Peyer's patch (tissue), 4 donors: ENCODE measurements at regions not wholly inside any gene's neighbourhood (a gene's known extent, or its start where the extent isn't known, plus 50 kb on each side); places are given as distances from the start of the nearest gene placed in this dataset.
"Not testable (repeated sequence)": the region's sequence is repeated elsewhere in the genome, so short reads cannot be mapped to it uniquely, and the experiment has no call there.

Experiments
- DNase-seq, 3 donors: peaks; one replicate each; pipeline ENCODE4 v3.0.0-alpha.2; 2017 to 2019
- H3K27ac ChIP-seq, 4 donors: fragments of 200-600 bp; sonication (generic); one replicate each; pipeline ENCODE4 v1.5.1; 2016 to 2019
- H3K27me3 ChIP-seq, 2 donors: fragments of 200-600 bp; sonication (generic); one replicate each; pipeline ENCODE4 v1.5.1; 2019
- H3K36me3 ChIP-seq, 3 donors: fragments of 200-600 bp; sonication (generic); one replicate each; pipeline ENCODE4 v1.5.1; 2016 to 2019
- H3K4me1 ChIP-seq, 4 donors: fragments of 200-600 bp; sonication (generic); one replicate each; pipeline ENCODE4 v1.5.1; 2016 to 2019
- H3K4me3 ChIP-seq, 4 donors: fragments of 200-600 bp; sonication (generic); 1 replicate in 3 of 4; 2 replicates in 1 of 4; pipeline ENCODE4 v1.5.1; 2016 to 2019; ENCODE audit warnings: mild to moderate bottlenecking in 1 of 4
- H3K9me3 ChIP-seq, 4 donors: fragments of 200-600 bp; sonication (generic); one replicate each; pipeline ENCODE4 v1.5.1; 2016 to 2019; ENCODE audit warnings: mild to moderate bottlenecking in 1 of 4
- POLR2A ChIP-seq, 2 donors: fragments of 450-650 bp; IDR thresholded peaks; one replicate each; pipeline ENCODE4 v1.5.1; 2017; ENCODE audit warnings: antibody characterized with exemption in 2 of 2, mild to moderate bottlenecking in 2 of 2, moderate library complexity in 2 of 2
- TF ChIP-seq, protein P1 (sequence below), 6 experiments: fragments of 450-650 bp in 4 of 6; fragments of 200-600 bp in 2 of 6; sonication (generic) in 1 of 6; IDR thresholded peaks; one replicate each; pipeline ENCODE4 v1.5.1; 2017 to 2019; ENCODE audit warnings: antibody characterized with exemption in 6 of 6, mild to moderate bottlenecking in 3 of 6, moderate library complexity in 1 of 6

DNA sequence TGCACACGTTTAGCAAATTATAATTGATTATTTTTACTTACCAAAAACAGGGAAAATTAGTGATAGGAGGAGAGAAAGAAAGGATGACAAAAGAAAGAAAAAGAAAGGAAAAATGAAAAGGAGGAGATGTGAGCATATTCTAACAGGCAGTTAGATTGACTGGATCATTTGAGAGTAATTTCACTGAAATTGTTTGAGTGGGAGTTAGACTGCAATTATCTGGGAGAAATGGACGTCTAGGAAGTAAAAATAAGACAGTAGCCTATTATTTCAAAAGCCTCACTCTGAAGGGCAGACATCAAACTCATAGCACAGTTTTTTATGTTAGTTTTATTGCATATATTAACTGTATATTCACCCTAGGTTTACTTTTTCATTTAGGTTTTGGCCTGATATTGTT, 272.8 kb upstream of the POU1F1 start:
- H3K4me1 ChIP-seq, result no peaks in the 10 kb centered on the region
- H3K27me3 ChIP-seq, result no peaks in the 10 kb centered on the region
- H3K36me3 ChIP-seq, result no peaks in the 10 kb centered on the region
- TF ChIP-seq, protein P1, sequence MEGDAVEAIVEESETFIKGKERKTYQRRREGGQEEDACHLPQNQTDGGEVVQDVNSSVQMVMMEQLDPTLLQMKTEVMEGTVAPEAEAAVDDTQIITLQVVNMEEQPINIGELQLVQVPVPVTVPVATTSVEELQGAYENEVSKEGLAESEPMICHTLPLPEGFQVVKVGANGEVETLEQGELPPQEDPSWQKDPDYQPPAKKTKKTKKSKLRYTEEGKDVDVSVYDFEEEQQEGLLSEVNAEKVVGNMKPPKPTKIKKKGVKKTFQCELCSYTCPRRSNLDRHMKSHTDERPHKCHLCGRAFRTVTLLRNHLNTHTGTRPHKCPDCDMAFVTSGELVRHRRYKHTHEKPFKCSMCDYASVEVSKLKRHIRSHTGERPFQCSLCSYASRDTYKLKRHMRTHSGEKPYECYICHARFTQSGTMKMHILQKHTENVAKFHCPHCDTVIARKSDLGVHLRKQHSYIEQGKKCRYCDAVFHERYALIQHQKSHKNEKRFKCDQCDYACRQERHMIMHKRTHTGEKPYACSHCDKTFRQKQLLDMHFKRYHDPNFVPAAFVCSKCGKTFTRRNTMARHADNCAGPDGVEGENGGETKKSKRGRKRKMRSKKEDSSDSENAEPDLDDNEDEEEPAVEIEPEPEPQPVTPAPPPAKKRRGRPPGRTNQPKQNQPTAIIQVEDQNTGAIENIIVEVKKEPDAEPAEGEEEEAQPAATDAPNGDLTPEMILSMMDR (IDR thresholded peaks at IDR 0.05), result no peak
- no peak for TF ChIP-seq POLR2A (IDR thresholded peaks at IDR 0.05)
- no peak overlapping the region for H3K4me3 ChIP-seq
- H3K27ac ChIP-seq, result no peak overlapping the region
- no peak for DNase-seq
- H3K9me3 ChIP-seq, result no peaks in the 10 kb centered on the region

DNA sequence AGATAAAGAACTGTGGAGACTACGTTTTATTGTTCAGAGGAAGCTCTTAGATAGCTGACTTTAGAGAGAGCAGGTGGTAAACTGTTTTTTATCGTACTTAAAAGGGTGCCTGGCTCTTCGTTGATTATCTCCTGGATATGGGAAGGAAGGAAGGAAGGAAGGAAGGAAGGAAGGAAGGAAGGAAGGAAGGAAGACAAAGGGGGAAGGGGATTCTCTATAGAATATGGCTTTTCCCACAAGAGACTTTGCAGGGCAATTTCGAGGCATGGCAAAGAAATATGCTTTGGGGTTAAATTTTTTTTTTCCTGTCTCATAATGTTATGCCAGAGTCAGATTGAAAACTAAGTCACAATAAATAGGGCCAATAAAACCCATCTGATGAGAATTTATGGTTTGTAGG, 271.9 kb upstream of the POU1F1 start:
- Histone ChIP-seq H3K9me3 (no peaks in the 10 kb centered on the region), H3K4me1 (no peaks in the 10 kb centered on the region), H3K4me3 (no peak overlapping the region), H3K27ac (no peak overlapping the region), H3K27me3 (no peaks in the 10 kb centered on the region), H3K36me3 (no peaks in the 10 kb centered on the region)
- TF ChIP-seq POLR2A (IDR thresholded peaks at IDR 0.05), result no peak
- TF ChIP-seq, protein P1 (IDR thresholded peaks at IDR 0.05), result no peak
- DNase-seq, result no peak

DNA sequence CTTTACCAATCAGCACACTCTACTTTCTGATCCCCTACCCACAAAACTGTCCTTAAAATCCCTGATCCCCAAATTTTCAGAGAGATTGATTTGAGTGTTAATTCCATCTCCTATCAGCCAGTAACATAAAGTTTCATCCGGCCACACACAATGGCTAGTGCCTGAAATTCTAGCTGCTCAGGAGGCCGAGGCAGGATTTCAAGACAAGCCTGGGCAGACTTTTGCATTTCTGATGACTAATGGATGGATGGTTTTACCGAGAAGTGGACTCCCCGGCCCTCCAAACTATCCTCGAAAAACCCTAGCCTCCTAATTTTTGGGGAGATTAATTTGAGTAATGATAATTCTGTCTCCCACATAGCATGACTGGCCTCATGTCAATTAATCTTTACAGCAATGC, 269.8 kb upstream of the POU1F1 start:
- H3K9me3 ChIP-seq, result no peaks in the 10 kb centered on the region
- no peaks in the 10 kb centered on the region for H3K36me3 ChIP-seq
- no peak overlapping the region for H3K27ac ChIP-seq
- no peaks in the 10 kb centered on the region for H3K4me1 ChIP-seq
- no peak for DNase-seq
- no peak overlapping the region for H3K4me3 ChIP-seq
- H3K27me3 ChIP-seq, result no peaks in the 10 kb centered on the region
- TF ChIP-seq, protein P1 (IDR thresholded peaks at IDR 0.05), result no peak
- no peak for TF ChIP-seq POLR2A (IDR thresholded peaks at IDR 0.05)

DNA sequence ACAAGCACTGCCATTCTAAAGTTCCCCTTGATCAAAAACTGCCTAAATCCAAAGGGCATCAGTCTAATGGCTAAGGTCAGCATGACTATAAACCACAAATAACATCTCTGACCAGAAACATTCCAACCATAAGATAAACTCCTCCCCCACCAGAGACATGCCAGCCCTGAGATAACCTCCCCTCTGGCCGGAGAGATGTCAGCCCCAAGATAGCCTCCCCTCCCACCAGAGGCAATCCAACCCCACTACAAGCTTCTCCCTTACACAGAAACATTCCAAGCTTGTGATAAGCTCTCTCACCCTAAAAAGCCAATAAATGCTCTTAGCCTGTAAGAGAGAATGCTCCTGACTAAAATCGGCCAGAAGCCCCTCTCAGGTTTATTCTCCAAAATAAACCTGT, 267.0 kb upstream of the POU1F1 start:
- H3K4me3 ChIP-seq, H3K9me3 ChIP-seq, H3K27ac ChIP-seq, H3K4me1 ChIP-seq, H3K27me3 ChIP-seq, DNase-seq, H3K36me3 ChIP-seq: not testable (repeated sequence)

DNA sequence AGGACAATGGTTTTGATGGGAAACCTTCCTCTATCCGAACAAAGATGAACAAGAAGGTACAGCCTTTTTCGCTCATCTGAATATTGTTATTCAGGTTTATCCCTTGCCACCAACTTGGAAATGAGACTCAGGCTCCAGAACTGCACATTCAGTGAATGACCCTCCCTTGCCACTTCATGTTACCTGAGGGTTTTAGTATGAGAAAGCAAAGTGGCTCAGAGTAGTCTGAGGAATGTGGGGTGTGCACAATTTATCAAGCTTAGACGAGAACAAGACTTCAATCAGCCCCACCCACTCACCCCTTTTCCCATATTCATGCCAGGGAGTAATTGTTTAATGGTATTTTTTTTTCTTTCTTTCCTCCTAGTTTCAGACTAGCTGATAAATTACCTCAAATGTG, 265.3 kb upstream of the POU1F1 start:
- Histone ChIP-seq H3K4me1 (no peaks in the 10 kb centered on the region), H3K27me3 (no peaks in the 10 kb centered on the region), H3K27ac (no peak overlapping the region), H3K9me3 (no peaks in the 10 kb centered on the region), H3K36me3 (no peaks in the 10 kb centered on the region), H3K4me3 (no peak overlapping the region)
- TF ChIP-seq, protein P1 (IDR thresholded peaks at IDR 0.05), result no peak
- no peak for TF ChIP-seq POLR2A (IDR thresholded peaks at IDR 0.05)
- DNase-seq, result no peak

DNA sequence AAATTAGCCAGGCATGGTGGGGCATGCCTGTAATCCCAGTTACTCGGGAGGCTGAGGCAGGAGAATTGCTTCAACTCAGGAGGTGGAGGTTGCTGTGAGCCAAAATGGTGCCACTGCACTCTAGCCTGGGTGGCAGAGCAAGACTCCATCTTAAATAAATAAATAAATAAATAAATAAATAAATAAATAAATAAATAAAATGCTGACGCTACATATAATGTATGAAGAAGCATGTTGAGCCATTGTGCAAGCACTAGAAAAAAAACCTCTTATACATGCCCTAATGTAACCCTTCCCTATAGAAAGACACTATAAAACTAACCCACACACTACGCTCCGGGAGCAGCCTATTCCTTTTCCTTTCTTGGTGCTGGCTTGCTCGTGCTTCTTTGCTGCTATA, 262.3 kb upstream of the POU1F1 start:
- H3K27me3 ChIP-seq, H3K27ac ChIP-seq, H3K36me3 ChIP-seq, H3K4me1 ChIP-seq, DNase-seq, H3K9me3 ChIP-seq, H3K4me3 ChIP-seq: not testable (repeated sequence)

DNA sequence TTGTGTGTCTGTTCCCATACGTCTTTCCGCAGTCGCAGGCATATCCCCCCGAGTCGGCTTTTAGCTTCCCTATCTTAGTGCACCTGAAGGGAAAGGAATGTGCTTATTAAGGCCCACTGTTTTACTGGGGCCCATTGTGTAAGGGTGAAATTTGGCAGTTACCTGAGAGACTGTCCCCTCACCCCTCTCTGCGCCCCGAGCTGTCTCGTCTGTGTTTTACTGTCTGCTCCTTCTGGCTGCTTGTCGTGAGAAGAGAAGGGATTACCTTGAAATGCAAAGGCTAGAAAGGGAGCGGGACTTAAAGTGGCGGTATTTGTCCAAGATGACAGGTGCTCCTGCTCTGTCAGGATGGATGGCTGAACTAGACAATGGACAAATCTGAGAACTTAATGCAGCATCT, 233.0 kb upstream of the POU1F1 start:
- TF ChIP-seq, protein P1 (IDR thresholded peaks at IDR 0.05), result no peak
- TF ChIP-seq POLR2A (IDR thresholded peaks at IDR 0.05), result no peak
- Histone ChIP-seq H3K27ac (no peak overlapping the region), H3K4me1 (no peaks in the 10 kb centered on the region), H3K9me3 (no peaks in the 10 kb centered on the region), H3K27me3 (no peaks in the 10 kb centered on the region), H3K4me3 (no peak overlapping the region), H3K36me3 (no peaks in the 10 kb centered on the region)
- DNase-seq, result no peak
